MM.1S (cell line): ENCODE measurements at regions not wholly inside any gene's neighbourhood (a gene's known extent, or its start where the extent isn't known, plus 50 kb on each side); places are given as distances from the start of the nearest gene placed in this dataset.

Experiments used
- EZH2 ChIP-seq: fragments of 300-600 bp; sonication (generic); optimal IDR thresholded peaks from 2 replicates; pipeline ENCODE3; 2017; ENCODE audit warnings: low read depth, mild to moderate bottlenecking, antibody characterized with exemption, low read length, mixed read lengths
- EZH2phosphoT487 ChIP-seq: fragments of 300-600 bp; sonication (generic); IDR thresholded peaks from 2 replicates; pipeline ENCODE4 v1.6.1; 2018; ENCODE audit warnings: antibody characterized with exemption, low read length
- TF ChIP-seq, protein P1 (sequence below): fragments of 300-600 bp; sonication (generic); IDR thresholded peaks from 2 replicates; pipeline ENCODE4 v1.5.1; 2016; ENCODE audit warnings: antibody characterized with exemption, low read length, mixed read lengths

DNA sequence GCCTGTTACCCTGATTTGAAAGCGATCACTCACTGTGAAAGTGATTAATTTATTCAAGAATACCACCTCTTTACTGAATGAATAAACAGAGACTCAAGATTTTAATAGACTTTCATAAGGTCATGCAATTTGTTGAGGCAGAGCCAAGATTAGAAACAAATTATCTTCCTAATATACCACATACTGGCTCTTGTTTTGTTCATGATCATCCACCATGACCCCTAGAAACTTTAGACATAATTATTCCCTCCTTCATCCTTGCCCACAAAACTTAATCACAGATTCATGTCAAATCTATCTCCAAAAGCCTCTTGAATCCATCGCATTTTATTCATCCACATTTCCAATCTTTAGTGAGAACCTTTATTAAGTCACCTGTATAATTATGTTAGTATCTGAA is 152.3 kb downstream of the ATXN7L3B start:
- TF ChIP-seq, protein P1, sequence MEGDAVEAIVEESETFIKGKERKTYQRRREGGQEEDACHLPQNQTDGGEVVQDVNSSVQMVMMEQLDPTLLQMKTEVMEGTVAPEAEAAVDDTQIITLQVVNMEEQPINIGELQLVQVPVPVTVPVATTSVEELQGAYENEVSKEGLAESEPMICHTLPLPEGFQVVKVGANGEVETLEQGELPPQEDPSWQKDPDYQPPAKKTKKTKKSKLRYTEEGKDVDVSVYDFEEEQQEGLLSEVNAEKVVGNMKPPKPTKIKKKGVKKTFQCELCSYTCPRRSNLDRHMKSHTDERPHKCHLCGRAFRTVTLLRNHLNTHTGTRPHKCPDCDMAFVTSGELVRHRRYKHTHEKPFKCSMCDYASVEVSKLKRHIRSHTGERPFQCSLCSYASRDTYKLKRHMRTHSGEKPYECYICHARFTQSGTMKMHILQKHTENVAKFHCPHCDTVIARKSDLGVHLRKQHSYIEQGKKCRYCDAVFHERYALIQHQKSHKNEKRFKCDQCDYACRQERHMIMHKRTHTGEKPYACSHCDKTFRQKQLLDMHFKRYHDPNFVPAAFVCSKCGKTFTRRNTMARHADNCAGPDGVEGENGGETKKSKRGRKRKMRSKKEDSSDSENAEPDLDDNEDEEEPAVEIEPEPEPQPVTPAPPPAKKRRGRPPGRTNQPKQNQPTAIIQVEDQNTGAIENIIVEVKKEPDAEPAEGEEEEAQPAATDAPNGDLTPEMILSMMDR, result no peak
- TF ChIP-seq EZH2phosphoT487 (no peak), EZH2 (no peak)
